Esophagus squamous epithelium (tissue), 5 donors: ENCODE measurements at regions not wholly inside any gene's neighbourhood (a gene's known extent, or its start where the extent isn't known, plus 50 kb on each side); places are given as distances from the start of the nearest gene placed in this dataset.

ENCODE experiments used
- DNase-seq: peaks from one replicate; lab custom pipeline; 2025; lab: John Stamatoyannopoulos, UW
- H3K27ac ChIP-seq, 4 donors: fragments of 200-600 bp; sonication (generic); one replicate each; pipeline ENCODE4 v1.5.1; 2016 to 2019; ENCODE audit warnings: mild to moderate bottlenecking in 1 of 4
- H3K27me3 ChIP-seq, 4 donors: fragments of 200-600 bp; sonication (generic); 1 replicate in 3 of 4; 2 replicates in 1 of 4; pipeline versions ENCODE4 v1.5.1 to v1.6.0; 2017 to 2021; ENCODE audit warnings: antibody characterized with exemption in 1 of 4
- H3K36me3 ChIP-seq, 3 donors: fragments of 200-600 bp; sonication (generic); one replicate each; pipeline ENCODE4 v1.5.1; 2016 to 2019
- H3K4me1 ChIP-seq, 3 donors: fragments of 200-600 bp; sonication (generic); one replicate each; pipeline ENCODE4 v1.5.1; 2017 to 2019
- H3K4me3 ChIP-seq, 4 donors: fragments of 200-600 bp; sonication (generic); 1 replicate in 3 of 4; 2 replicates in 1 of 4; pipeline ENCODE4 v1.5.1; 2016 to 2019; ENCODE audit warnings: mild to moderate bottlenecking in 2 of 4, moderate library complexity in 1 of 4
- H3K9me3 ChIP-seq, 3 donors: fragments of 200-600 bp; sonication (generic); one replicate each; pipeline ENCODE4 v1.5.1; 2016 to 2019
- CTCF ChIP-seq, 6 experiments: fragments of 450-650 bp in 4 of 6; fragments of 200-600 bp in 2 of 6; sonication (generic) in 2 of 6; IDR thresholded peaks; one replicate each; pipeline ENCODE4 v1.5.1; 2016 to 2019; ENCODE audit warnings: antibody characterized with exemption in 6 of 6, mild to moderate bottlenecking in 4 of 6, moderate library complexity in 4 of 6
- POLR2A ChIP-seq, 4 donors: fragments of 450-650 bp; IDR thresholded peaks; one replicate each; pipeline ENCODE4 v1.6.1; 2017; ENCODE audit warnings: antibody characterized with exemption in 4 of 4, mild to moderate bottlenecking in 4 of 4, moderate library complexity in 3 of 4
- WGBS, 2 donors: methylation state at CpG; one replicate each; pipeline ENCODE4 v1.1.5; 2018; 5-methylcytosine and 5-hydroxymethylcytosine counted together
- intact Hi-C: fragments of 100-400 bp; cut with DNase I; formaldehyde crosslinking; loops from one replicate; pipeline ENCODE4 v1.15.0; 2022
- donor health status: DM: yes; HTN: yes; CAD: no.

GRCh38 chr16:51941412-51941811 lies 605.5 kb downstream of the TOX3 start:
- H3K4me1 ChIP-seq, result peaks cover 0 to 27% (median 0%) of the 10 kb centered on the region in 3 donors
- H3K9me3 ChIP-seq, result no peaks in the 10 kb centered on the region
- H3K27me3 ChIP-seq, result no peaks in the 10 kb centered on the region
- DNase-seq, result no peak
- H3K4me3 ChIP-seq, result no peak overlapping the region
- TF ChIP-seq POLR2A (IDR thresholded peaks at IDR 0.05) (no peak), CTCF (IDR thresholded peaks at IDR 0.05) (no peak)
- H3K27ac ChIP-seq, result no peak overlapping the region
- intact Hi-C loops, result no loop called here
- H3K36me3 ChIP-seq, result no peaks in the 10 kb centered on the region

- Histone ChIP-seq H3K36me3 (no peaks in the 10 kb centered on the region), H3K4me1 (peaks cover 0 to 27% (median 0%) of the 10 kb centered on the region in 3 donors), H3K9me3 (no peaks in the 10 kb centered on the region), H3K27me3 (no peaks in the 10 kb centered on the region), H3K4me3 (no peak overlapping the region), H3K27ac (no peak overlapping the region)
- DNase-seq, result no peak
- WGBS, 2 donors, result 47 to 50% methylated on average over 1 of the region's 1 CpG
- intact Hi-C loops, result no loop called here
- TF ChIP-seq CTCF (IDR thresholded peaks at IDR 0.05) (no peak), POLR2A (IDR thresholded peaks at IDR 0.05) (no peak)
Observed at GRCh38 chr16:51940183-51940582, 606.8 kb downstream of the TOX3 start.

- no peak for DNase-seq
- H3K27me3 ChIP-seq, result no peaks in the 10 kb centered on the region
- H3K4me3 ChIP-seq, result no peak overlapping the region
- no peak for TF ChIP-seq CTCF (IDR thresholded peaks at IDR 0.05)
- TF ChIP-seq POLR2A (IDR thresholded peaks at IDR 0.05), result no peak
- 40 to 45% methylated on average over 7 of the region's 7 CpGs for WGBS, 2 donors
- no peak overlapping the region for H3K27ac ChIP-seq
- H3K4me1 ChIP-seq, result peaks cover 0 to 27% (median 0%) of the 10 kb centered on the region in 3 donors
- intact Hi-C loops, result no loop called here
- H3K9me3 ChIP-seq, result no peaks in the 10 kb centered on the region
- no peaks in the 10 kb centered on the region for H3K36me3 ChIP-seq
Observed at GRCh38 chr16:51939378-51939871, 607.5 kb downstream of the TOX3 start.

- no peaks in the 10 kb centered on the region for H3K27me3 ChIP-seq
- H3K4me3 ChIP-seq, result no peak overlapping the region
- H3K9me3 ChIP-seq, result no peaks in the 10 kb centered on the region
- whole genome bisulfite sequencing, 2 donors, result 29 to 38% methylated on average over 3 of the region's 3 CpGs
- no peak for DNase-seq
- intact Hi-C loops, result no loop called here
- H3K36me3 ChIP-seq, result no peaks in the 10 kb centered on the region
- H3K4me1 ChIP-seq, result peaks cover 0 to 27% (median 0%) of the 10 kb centered on the region in 3 donors
- no peak overlapping the region for H3K27ac ChIP-seq
- TF ChIP-seq POLR2A (IDR thresholded peaks at IDR 0.05) (no peak), CTCF (IDR thresholded peaks at IDR 0.05) (no peak)
Observed at GRCh38 chr16:51938861-51939260, 608.1 kb downstream of the TOX3 start.

- peaks cover 0 to 27% (median 0%) of the 10 kb centered on the region in 3 donors for H3K4me1 ChIP-seq
- H3K4me3 ChIP-seq, result no peak overlapping the region
- H3K27me3 ChIP-seq, result no peaks in the 10 kb centered on the region
- DNase-seq, result no peak
- TF ChIP-seq CTCF (IDR thresholded peaks at IDR 0.05) (no peak), POLR2A (IDR thresholded peaks at IDR 0.05) (no peak)
- H3K9me3 ChIP-seq, result no peaks in the 10 kb centered on the region
- WGBS, 2 donors, result 61 to 88% methylated on average over 5 of the region's 6 CpGs
- intact Hi-C loops, result no loop called here
- no peaks in the 10 kb centered on the region for H3K36me3 ChIP-seq
- H3K27ac ChIP-seq, result no peak overlapping the region
Observed at GRCh38 chr16:51937771-51938170, 609.2 kb downstream of the TOX3 start.
